Transverse colon (tissue), 4 donors: ENCODE measurements at regions not wholly inside any gene's neighbourhood (a gene's known extent, or its start where the extent isn't known, plus 50 kb on each side); places are given as distances from the start of the nearest gene placed in this dataset.

Experiments
- DNase-seq: peaks from one replicate; pipeline ENCODE4 v3.0.0-alpha.2; 2019
- H3K27ac ChIP-seq, 4 donors: fragments of 200-600 bp; sonication (generic); 2 replicates each; pipeline ENCODE4 v1.5.1; 2016 to 2018; ENCODE audit warnings: inconsistent platforms in 4 of 4
- H3K27me3 ChIP-seq: fragments of 200-600 bp; sonication (generic); 2 replicates; pipeline ENCODE4 v1.5.1; 2017; ENCODE audit warnings: inconsistent platforms
- H3K36me3 ChIP-seq, 4 donors: fragments of 200-600 bp; sonication (generic); 2 replicates each; pipeline ENCODE4 v1.5.1; 2017 to 2019; ENCODE audit warnings: inconsistent platforms in 4 of 4
- H3K4me1 ChIP-seq, 4 donors: fragments of 200-600 bp; sonication (generic); 2 replicates each; pipeline ENCODE4 v1.5.1; 2017 to 2020; ENCODE audit warnings: inconsistent platforms in 4 of 4
- H3K4me3 ChIP-seq, 4 donors: fragments of 200-600 bp; sonication (generic); 1 replicate in 1 of 4; 2 replicates in 3 of 4; pipeline versions ENCODE4 v1.5.1 to v1.6.1; 2017 to 2019; ENCODE audit warnings: inconsistent platforms in 4 of 4
- H3K9me3 ChIP-seq, 2 donors: fragments of 200-600 bp; sonication (generic); 2 replicates each; pipeline ENCODE4 v1.5.1; 2017 to 2019; ENCODE audit warnings: inconsistent platforms in 2 of 2
- CTCF ChIP-seq, 5 experiments: fragments of 200-600 bp in 3 of 5; fragments of 450-650 bp in 2 of 5; sonication (generic) in 3 of 5; IDR thresholded peaks; 1 replicate in 2 of 5; 2 replicates in 3 of 5; pipeline ENCODE4 v1.5.1; 2016 to 2017; ENCODE audit warnings: antibody characterized with exemption in 5 of 5, inconsistent platforms in 3 of 5, mild to moderate bottlenecking in 2 of 5, moderate library complexity in 1 of 5
- EP300 ChIP-seq: sonication (generic); formaldehyde crosslinking; IDR thresholded peaks from one replicate; pipeline ENCODE4 v1.6.1; 2017; ENCODE audit warnings: antibody characterized with exemption, low read depth
- POLR2A ChIP-seq: fragments of 450-650 bp; IDR thresholded peaks from one replicate; pipeline ENCODE4 v1.6.1; 2016; ENCODE audit warnings: antibody characterized with exemption, mild to moderate bottlenecking, moderate library complexity
- POLR2AphosphoS5 ChIP-seq, 3 donors: sonication (generic); formaldehyde crosslinking; IDR thresholded peaks; one replicate each; pipeline ENCODE4 v1.6.1; 2016; ENCODE audit warnings: antibody characterized with exemption in 3 of 3
- WGBS, 2 donors: methylation state at CpG; one replicate each; pipeline ENCODE4 v1.1.5; 2018; ENCODE audit warnings: low coverage in 1 of 2; 5-methylcytosine and 5-hydroxymethylcytosine counted together
- in situ Hi-C, 4 donors: fragments of 200-750 bp; cut with MboI; loops; one replicate each; pipeline versions ENCODE4 v1.15.0 to v1.15.1; 2017; ENCODE audit warnings: low sequenced_read_pairs in 3 of 4, low pct_ligation_motif_present in 1 of 4, low pct_unique_long_range_greater_than_20kb in 1 of 4
- intact Hi-C: fragments of 100-400 bp; cut with DNase I; formaldehyde crosslinking; loops from one replicate; pipeline ENCODE4 v1.15.1; 2023; ENCODE audit warnings: low total_unique reads

- DNase-seq, result no peak
- H3K36me3 ChIP-seq, result no peaks in the 10 kb centered on the region
- in situ Hi-C loops (no loop called here), intact Hi-C loops (loop anchor here (10.0 kb wide), 1 partner anchor 48 kb away; no protein-coding TSS in a partner anchor)
- H3K9me3 ChIP-seq, result no peaks in the 10 kb centered on the region
- TF ChIP-seq CTCF (IDR thresholded peaks at IDR 0.05) (no peak), POLR2A (no peak), EP300 (no peak), POLR2AphosphoS5 (IDR thresholded peaks at IDR 0.05) (no peak)
- no peak overlapping the region for H3K27ac ChIP-seq
- WGBS, 2 donors, result 39% methylated on average over 9 of the region's 9 CpGs; no CpG with 5 or more reads in 1 of the 2 donors
- no peak overlapping the region for H3K4me3 ChIP-seq
- H3K27me3 ChIP-seq, result peaks cover 14% of the 10 kb centered on the region
- H3K4me1 ChIP-seq, result peaks cover 0 to 4% (median 0%) of the 10 kb centered on the region in 4 donors
Observed at GRCh38 chr16:86833136-86833535, 254.8 kb downstream of the FOXL1 start.

- peaks cover 4% of the 10 kb centered on the region for H3K27me3 ChIP-seq
- peaks cover 0 to 4% (median 0%) of the 10 kb centered on the region in 4 donors for H3K4me1 ChIP-seq
- TF ChIP-seq POLR2A (no peak), CTCF (IDR thresholded peaks at IDR 0.05) (no peak), EP300 (no peak), POLR2AphosphoS5 (IDR thresholded peaks at IDR 0.05) (no peak)
- no peak overlapping the region for H3K27ac ChIP-seq
- H3K36me3 ChIP-seq, result no peaks in the 10 kb centered on the region
- in situ Hi-C loops (no loop called here), intact Hi-C loops (loop anchor here (10.0 kb wide), 1 partner anchor 50 kb away; no protein-coding TSS in a partner anchor)
- DNase-seq, result no peak
- no peaks in the 10 kb centered on the region for H3K9me3 ChIP-seq
- no peak overlapping the region for H3K4me3 ChIP-seq
- WGBS, 2 donors, result 67% methylated on average over 22 of the region's 22 CpGs; no CpG with 5 or more reads in 1 of the 2 donors
Observed at GRCh38 chr16:86834451-86835035, 256.2 kb downstream of the FOXL1 start.

GRCh38 chr16:86835982-86836381 lies 257.6 kb downstream of the FOXL1 start:
- H3K27me3 ChIP-seq, result peaks cover 4% of the 10 kb centered on the region
- intact Hi-C loops, result loop anchor here (10.0 kb wide), 1 partner anchor 51 kb away; no protein-coding TSS in a partner anchor
- H3K4me1 ChIP-seq, result peaks cover 0 to 4% (median 0%) of the 10 kb centered on the region in 4 donors
- in situ Hi-C loops, result no loop called here
- DNase-seq, result no peak
- no peaks in the 10 kb centered on the region for H3K9me3 ChIP-seq
- WGBS, 2 donors, result 83 to 91% methylated on average over 9 to 16 of the region's 18 CpGs
- no peak overlapping the region for H3K4me3 ChIP-seq
- H3K36me3 ChIP-seq, result no peaks in the 10 kb centered on the region
- TF ChIP-seq POLR2A, result no peak
- no peak for TF ChIP-seq EP300
- no peak for TF ChIP-seq POLR2AphosphoS5 (IDR thresholded peaks at IDR 0.05)
- TF ChIP-seq CTCF (IDR thresholded peaks at IDR 0.05), result no peak
- H3K27ac ChIP-seq, result no peak overlapping the region

- no peaks in the 10 kb centered on the region for H3K9me3 ChIP-seq
- 69 to 83% methylated on average over 2 to 11 of the region's 11 CpGs for WGBS, 2 donors
Observed at GRCh38 chr16:86836503-86837129, 258.3 kb downstream of the FOXL1 start.

More at GRCh38 chr16:86836503-86837129, 258.3 kb downstream of the FOXL1 start:
- H3K27ac ChIP-seq, result no peak overlapping the region
- no peaks in the 10 kb centered on the region for H3K27me3 ChIP-seq
- H3K4me3 ChIP-seq, result no peak overlapping the region
- H3K4me1 ChIP-seq, result peaks cover 0 to 4% (median 0%) of the 10 kb centered on the region in 4 donors
- in situ Hi-C loops (no loop called here), intact Hi-C loops (loop anchor here (10.0 kb wide), 1 partner anchor 52 kb away; no protein-coding TSS in a partner anchor)
- no peak for TF ChIP-seq EP300
- TF ChIP-seq POLR2A, result no peak
- no peak for TF ChIP-seq CTCF (IDR thresholded peaks at IDR 0.05)
- TF ChIP-seq POLR2AphosphoS5 (IDR thresholded peaks at IDR 0.05), result no peak
- no peaks in the 10 kb centered on the region for H3K36me3 ChIP-seq
- no peak for DNase-seq
